ENCODE measurements at regions not wholly inside any gene's neighbourhood (a gene's known extent, or its start where the extent isn't known, plus 50 kb on each side); places are given as distances from the start of the nearest gene placed in this dataset.

- intact Hi-C loops (cut with micrococcal nuclease) = no loop called here
- Histone ChIP-seq H3K4me1 (peaks cover 6% of the 10 kb centered on the region), H3K9me3 (replicated peaks) (no peaks in the 10 kb centered on the region), H3K4me3 (no peak overlapping the region), H3K27ac (replicated peaks) (no peak overlapping the region), H3K27me3 (ENCODE audit: low read depth) (no peaks in the 10 kb centered on the region), H3K36me3 (no peaks in the 10 kb centered on the region)
- TF ChIP-seq, protein P1, sequence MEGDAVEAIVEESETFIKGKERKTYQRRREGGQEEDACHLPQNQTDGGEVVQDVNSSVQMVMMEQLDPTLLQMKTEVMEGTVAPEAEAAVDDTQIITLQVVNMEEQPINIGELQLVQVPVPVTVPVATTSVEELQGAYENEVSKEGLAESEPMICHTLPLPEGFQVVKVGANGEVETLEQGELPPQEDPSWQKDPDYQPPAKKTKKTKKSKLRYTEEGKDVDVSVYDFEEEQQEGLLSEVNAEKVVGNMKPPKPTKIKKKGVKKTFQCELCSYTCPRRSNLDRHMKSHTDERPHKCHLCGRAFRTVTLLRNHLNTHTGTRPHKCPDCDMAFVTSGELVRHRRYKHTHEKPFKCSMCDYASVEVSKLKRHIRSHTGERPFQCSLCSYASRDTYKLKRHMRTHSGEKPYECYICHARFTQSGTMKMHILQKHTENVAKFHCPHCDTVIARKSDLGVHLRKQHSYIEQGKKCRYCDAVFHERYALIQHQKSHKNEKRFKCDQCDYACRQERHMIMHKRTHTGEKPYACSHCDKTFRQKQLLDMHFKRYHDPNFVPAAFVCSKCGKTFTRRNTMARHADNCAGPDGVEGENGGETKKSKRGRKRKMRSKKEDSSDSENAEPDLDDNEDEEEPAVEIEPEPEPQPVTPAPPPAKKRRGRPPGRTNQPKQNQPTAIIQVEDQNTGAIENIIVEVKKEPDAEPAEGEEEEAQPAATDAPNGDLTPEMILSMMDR (IDR thresholded peaks at IDR 0.05; ENCODE audit: borderline replicate concordance) = no peak
- no peak for DNase-seq
These were observed 979.0 kb downstream of the TMTC2 start for GRCh38 chr12:83665634-83666218.

DNA sequence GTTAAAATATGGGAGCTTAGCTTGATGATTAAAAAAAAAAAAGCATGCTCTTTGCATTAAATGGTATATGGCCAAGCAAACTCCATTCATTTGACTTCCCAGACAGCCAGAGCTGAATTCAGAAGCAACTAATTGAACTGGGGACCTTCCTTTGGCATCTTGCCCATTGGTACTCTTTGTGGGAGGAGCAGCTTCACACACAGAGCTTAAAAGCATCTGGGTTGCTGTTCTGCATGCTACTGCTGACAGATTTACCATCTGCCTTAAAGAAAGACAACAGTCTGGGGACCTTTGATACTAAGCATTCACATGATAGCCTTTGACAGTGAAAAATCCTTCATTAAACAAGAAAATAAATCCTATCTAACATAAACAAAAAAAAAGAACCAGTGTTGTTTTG is 977.9 kb downstream of the TMTC2 start:
- DNase-seq = no peak
- H3K4me1 ChIP-seq = peaks cover 6% of the 10 kb centered on the region
- TF ChIP-seq, protein P1 (IDR thresholded peaks at IDR 0.05; ENCODE audit: borderline replicate concordance) = no peak
- H3K27ac ChIP-seq (replicated peaks) = no peak overlapping the region
- H3K36me3 ChIP-seq = no peaks in the 10 kb centered on the region
- no peaks in the 10 kb centered on the region for H3K27me3 ChIP-seq (ENCODE audit: low read depth)
- no peak overlapping the region for H3K4me3 ChIP-seq
- intact Hi-C loops (cut with micrococcal nuclease) = no loop called here
- H3K9me3 ChIP-seq (replicated peaks) = no peaks in the 10 kb centered on the region

DNA sequence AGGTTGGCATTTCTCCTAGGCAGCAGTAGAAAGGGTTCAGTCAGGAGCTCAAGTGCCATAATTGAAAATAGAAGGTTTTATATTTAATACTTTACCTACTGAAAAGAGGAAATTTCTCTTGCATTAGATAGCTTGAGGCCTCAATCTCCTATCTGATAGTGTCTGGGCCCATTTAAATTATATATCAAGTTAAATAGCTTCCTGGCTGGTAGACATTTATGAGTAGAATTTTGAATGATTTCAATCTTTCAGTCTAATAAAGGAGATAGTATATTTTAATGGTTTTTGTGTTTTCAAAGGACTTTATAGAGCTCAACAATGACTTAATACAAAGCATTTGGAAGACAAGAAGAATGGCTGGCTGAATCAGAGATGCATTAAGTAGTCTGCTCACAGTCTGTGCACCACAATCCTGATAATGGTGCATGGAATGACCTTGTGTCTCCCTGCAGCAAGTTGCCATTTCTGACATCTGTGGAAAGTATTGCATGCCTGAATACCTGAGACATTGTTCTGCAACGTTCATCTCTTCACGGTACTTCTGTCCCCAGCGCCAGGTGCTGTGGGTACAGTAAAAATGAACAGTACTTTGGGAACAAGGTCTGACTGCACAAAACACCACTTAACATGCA is 974.1 kb downstream of the TMTC2 start:
- H3K36me3 ChIP-seq = no peaks in the 10 kb centered on the region
- H3K27me3 ChIP-seq (ENCODE audit: low read depth) = no peaks in the 10 kb centered on the region
- intact Hi-C loops (cut with micrococcal nuclease) = no loop called here
- peaks cover 5% of the 10 kb centered on the region for H3K4me1 ChIP-seq
- no peak overlapping the region for H3K4me3 ChIP-seq
- no peak overlapping the region for H3K27ac ChIP-seq (replicated peaks)
- DNase-seq = no peak
- TF ChIP-seq, protein P1 (IDR thresholded peaks at IDR 0.05; ENCODE audit: borderline replicate concordance) = no peak
- no peaks in the 10 kb centered on the region for H3K9me3 ChIP-seq (replicated peaks)

GRCh38 chr12:83659321-83659720 is 972.6 kb downstream of the TMTC2 start:
- Histone ChIP-seq H3K27ac (replicated peaks) (no peak overlapping the region), H3K9me3 (replicated peaks) (no peaks in the 10 kb centered on the region), H3K27me3 (ENCODE audit: low read depth) (no peaks in the 10 kb centered on the region), H3K4me3 (no peak overlapping the region), H3K36me3 (no peaks in the 10 kb centered on the region), H3K4me1 (no peaks in the 10 kb centered on the region)
- TF ChIP-seq, protein P1 (IDR thresholded peaks at IDR 0.05; ENCODE audit: borderline replicate concordance) = no peak
- intact Hi-C loops (cut with micrococcal nuclease) = no loop called here
- no peak for DNase-seq

- intact Hi-C loops (cut with micrococcal nuclease) = no loop called here
- Histone ChIP-seq H3K4me1 (no peaks in the 10 kb centered on the region), H3K9me3 (replicated peaks) (peaks cover 26% of the 10 kb centered on the region), H3K36me3 (no peaks in the 10 kb centered on the region), H3K27ac (replicated peaks) (no peak overlapping the region), H3K4me3 (no peak overlapping the region), H3K27me3 (ENCODE audit: low read depth) (no peaks in the 10 kb centered on the region)
- TF ChIP-seq, protein P1 (IDR thresholded peaks at IDR 0.05; ENCODE audit: borderline replicate concordance) = no peak
- no peak for DNase-seq
These were observed 969.3 kb downstream of the TMTC2 start for GRCh38 chr12:83656004-83656403.
